Liver (tissue), 8 donors: ENCODE measurements at regions not wholly inside any gene's neighbourhood (a gene's known extent, or its start where the extent isn't known, plus 50 kb on each side); places are given as distances from the start of the nearest gene placed in this dataset.

ENCODE experiments used
- DNase-seq: peaks from one replicate; pipeline ENCODE4 v3.0.0-alpha.2; 2017; ENCODE audit warnings: low spot score
- H3K27ac ChIP-seq, 2 donors: one replicate each; pipeline ENCODE4 v1.7.0; 2013; ENCODE audit warnings: inconsistent platforms in 2 of 2, low read length in 2 of 2, control low read depth in 1 of 2, low read depth in 1 of 2, mild to moderate bottlenecking in 1 of 2
- H3K27me3 ChIP-seq, 4 donors: one replicate each; pipeline versions ENCODE4 v1.6.1 to v1.7.0; 2013; ENCODE audit warnings: low read length in 3 of 4, inconsistent platforms in 1 of 4, mild to moderate bottlenecking in 1 of 4, moderate library complexity in 1 of 4; ENCODE audit not compliant: control insufficient read depth in 4 of 4, insufficient read depth in 4 of 4
- H3K36me3 ChIP-seq, 4 donors: one replicate each; pipeline versions ENCODE4 v1.6.1 to v1.7.0; 2013; ENCODE audit warnings: low read length in 3 of 4, mild to moderate bottlenecking in 3 of 4, low read depth in 1 of 4, moderate library complexity in 1 of 4; ENCODE audit not compliant: control insufficient read depth in 4 of 4, insufficient read depth in 3 of 4
- H3K4me1 ChIP-seq, 4 donors: one replicate each; pipeline versions ENCODE4 v1.6.1 to v1.7.0; 2013; ENCODE audit warnings: low read length in 3 of 4, mild to moderate bottlenecking in 3 of 4, moderate library complexity in 1 of 4; ENCODE audit not compliant: control insufficient read depth in 4 of 4, insufficient read depth in 4 of 4
- H3K4me3 ChIP-seq, 3 donors: one replicate each; pipeline versions ENCODE4 v1.6.1 to v1.7.0; 2013; ENCODE audit warnings: low read length in 3 of 3, control low read depth in 1 of 3, low read depth in 1 of 3, mild to moderate bottlenecking in 1 of 3
- H3K9ac ChIP-seq, 2 donors: one replicate each; pipeline ENCODE4 v1.7.0; 2013; ENCODE audit warnings: low read length in 2 of 2, mild to moderate bottlenecking in 2 of 2, moderate library complexity in 2 of 2, control low read depth in 1 of 2, low read depth in 1 of 2
- H3K9me3 ChIP-seq, 4 donors: one replicate each; pipeline versions ENCODE4 v1.6.1 to v1.7.0; 2013; ENCODE audit warnings: low read length in 3 of 4; ENCODE audit not compliant: control insufficient read depth in 4 of 4
- EGR1 ChIP-seq, 2 donors: IDR thresholded peaks; 2 replicates each; pipeline ENCODE4 v1.6.1; 2016 to 2018; ENCODE audit warnings: antibody characterized with exemption in 2 of 2, low read depth in 2 of 2
- FOXA1 ChIP-seq: IDR thresholded peaks from 2 replicates; pipeline ENCODE4 v1.6.1; 2016; ENCODE audit warnings: antibody characterized with exemption
- FOXA2 ChIP-seq: IDR thresholded peaks from 2 replicates; pipeline ENCODE4 v1.6.1; 2016; ENCODE audit warnings: antibody characterized with exemption
- GABPA ChIP-seq, 2 donors: IDR thresholded peaks in 1 of 2; conservative IDR thresholded peaks in 1 of 2; 2 replicates each; pipeline ENCODE4 v1.6.1; 2016; ENCODE audit warnings: antibody characterized with exemption in 2 of 2, mild to moderate bottlenecking in 1 of 2, moderate library complexity in 1 of 2
- HNF4A ChIP-seq, 2 donors: conservative IDR thresholded peaks; 2 replicates each; pipeline ENCODE4 v1.6.1; 2016; ENCODE audit warnings: antibody characterized with exemption in 2 of 2, mild to moderate bottlenecking in 2 of 2
- HNF4G ChIP-seq: IDR thresholded peaks from 2 replicates; pipeline ENCODE4 v1.6.1; 2016; ENCODE audit warnings: antibody characterized with exemption
- JUND ChIP-seq, 2 donors: IDR thresholded peaks; 2 replicates each; pipeline ENCODE4 v1.6.1; 2016; ENCODE audit warnings: antibody characterized with exemption in 2 of 2
- NR2F2 ChIP-seq: IDR thresholded peaks from 2 replicates; pipeline ENCODE4 v1.6.1; 2016; ENCODE audit warnings: antibody characterized with exemption
- RAD21 ChIP-seq, 2 donors: IDR thresholded peaks; 2 replicates each; pipeline ENCODE4 v1.6.1; 2016; ENCODE audit warnings: antibody characterized with exemption in 2 of 2, mild to moderate bottlenecking in 2 of 2
- RXRA ChIP-seq, 2 donors: IDR thresholded peaks; 2 replicates each; pipeline ENCODE4 v1.6.1; 2017 to 2018; ENCODE audit warnings: antibody characterized with exemption in 2 of 2, mild to moderate bottlenecking in 1 of 2
- SP1 ChIP-seq: IDR thresholded peaks from 2 replicates; pipeline ENCODE4 v1.6.1; 2018; ENCODE audit warnings: antibody characterized with exemption, mild to moderate bottlenecking
- TAF1 ChIP-seq: conservative IDR thresholded peaks from 2 replicates; pipeline ENCODE4 v1.6.1; 2016; ENCODE audit warnings: antibody characterized with exemption, mild to moderate bottlenecking
- YY1 ChIP-seq: IDR thresholded peaks from 2 replicates; pipeline ENCODE4 v1.6.1; 2016; ENCODE audit warnings: antibody characterized with exemption, mild to moderate bottlenecking
- WGBS: extraction: QIAGEN DNeasy Blood & Tissue Kit; methylation state at CpG from one replicate; pipeline ENCODE4 v1.1.7; 2013; 5-methylcytosine and 5-hydroxymethylcytosine counted together
- TF ChIP-seq, protein P1 (sequence below): fragments of 150-350 bp; IDR thresholded peaks from 2 replicates; pipeline ENCODE4 v1.5.1; 2017; ENCODE audit warnings: improper control_type of control experiment, low read depth, low read length; ENCODE audit not compliant: missing input control
- TF ChIP-seq, protein P2 (sequence below): IDR thresholded peaks from 2 replicates; pipeline ENCODE4 v1.6.1; 2016; ENCODE audit warnings: antibody characterized with exemption
- TF ChIP-seq, protein P3 (sequence below): IDR thresholded peaks from 2 replicates; pipeline ENCODE4 v1.6.1; 2016; ENCODE audit warnings: antibody characterized with exemption, mild to moderate bottlenecking
- TF ChIP-seq, protein P4 (sequence below): IDR thresholded peaks from 2 replicates; pipeline ENCODE4 v1.6.1; 2016; ENCODE audit warnings: antibody characterized with exemption
- donor health status: healthy.
- donor health status: healthy.
- donor health status: healthy.
- donor health status: healthy.
- donor health status: healthy.

DNA sequence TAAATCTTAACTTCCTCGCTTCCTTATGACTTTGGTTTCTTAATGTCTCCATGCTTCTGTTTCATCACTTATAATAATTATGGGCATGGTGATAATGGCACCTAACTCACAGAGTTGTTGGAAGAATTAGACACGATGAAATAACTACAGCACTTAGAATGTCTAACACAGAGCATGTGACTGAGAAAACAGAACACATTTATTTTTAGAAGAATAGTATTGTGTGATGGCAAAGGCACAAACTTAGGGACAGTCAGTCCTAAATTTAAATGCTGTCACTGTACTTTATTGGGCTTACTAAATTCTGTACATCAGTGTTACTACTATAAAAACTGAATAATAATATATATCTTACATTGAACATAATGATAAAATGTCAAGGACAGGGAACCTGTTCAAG, 391.1 kb upstream of the JAG1 start:
- 82% methylated on average over 2 of the region's 2 CpGs for WGBS
- DNase-seq = no peak
- Histone ChIP-seq H3K27me3 (no peaks in the 10 kb centered on the region), H3K27ac (no peak overlapping the region), H3K4me3 (no peak overlapping the region), H3K9ac (no peak overlapping the region), H3K4me1 (no peaks in the 10 kb centered on the region), H3K9me3 (no peaks in the 10 kb centered on the region), H3K36me3 (no peaks in the 10 kb centered on the region)
- TF ChIP-seq FOXA2 (no peak), NR2F2 (no peak), RAD21 (IDR thresholded peaks at IDR 0.05) (no peak), JUND (IDR thresholded peaks at IDR 0.05) (no peak), TAF1 (no peak), SP1 (no peak), RXRA (IDR thresholded peaks at IDR 0.05) (no peak), GABPA (IDR thresholded peaks at IDR 0.05 in 1 of 2, conservative IDR thresholded peaks at IDR 0.05 in 1 of 2) (no peak), EGR1 (IDR thresholded peaks at IDR 0.05; ENCODE audit: low read depth in 2 of 2) (no peak), YY1 (no peak), FOXA1 (no peak)
- TF ChIP-seq, protein P1, sequence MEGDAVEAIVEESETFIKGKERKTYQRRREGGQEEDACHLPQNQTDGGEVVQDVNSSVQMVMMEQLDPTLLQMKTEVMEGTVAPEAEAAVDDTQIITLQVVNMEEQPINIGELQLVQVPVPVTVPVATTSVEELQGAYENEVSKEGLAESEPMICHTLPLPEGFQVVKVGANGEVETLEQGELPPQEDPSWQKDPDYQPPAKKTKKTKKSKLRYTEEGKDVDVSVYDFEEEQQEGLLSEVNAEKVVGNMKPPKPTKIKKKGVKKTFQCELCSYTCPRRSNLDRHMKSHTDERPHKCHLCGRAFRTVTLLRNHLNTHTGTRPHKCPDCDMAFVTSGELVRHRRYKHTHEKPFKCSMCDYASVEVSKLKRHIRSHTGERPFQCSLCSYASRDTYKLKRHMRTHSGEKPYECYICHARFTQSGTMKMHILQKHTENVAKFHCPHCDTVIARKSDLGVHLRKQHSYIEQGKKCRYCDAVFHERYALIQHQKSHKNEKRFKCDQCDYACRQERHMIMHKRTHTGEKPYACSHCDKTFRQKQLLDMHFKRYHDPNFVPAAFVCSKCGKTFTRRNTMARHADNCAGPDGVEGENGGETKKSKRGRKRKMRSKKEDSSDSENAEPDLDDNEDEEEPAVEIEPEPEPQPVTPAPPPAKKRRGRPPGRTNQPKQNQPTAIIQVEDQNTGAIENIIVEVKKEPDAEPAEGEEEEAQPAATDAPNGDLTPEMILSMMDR = no peak
- TF ChIP-seq, protein P2, sequence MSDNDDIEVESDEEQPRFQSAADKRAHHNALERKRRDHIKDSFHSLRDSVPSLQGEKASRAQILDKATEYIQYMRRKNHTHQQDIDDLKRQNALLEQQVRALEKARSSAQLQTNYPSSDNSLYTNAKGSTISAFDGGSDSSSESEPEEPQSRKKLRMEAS = no peak
- TF ChIP-seq, protein P3, sequence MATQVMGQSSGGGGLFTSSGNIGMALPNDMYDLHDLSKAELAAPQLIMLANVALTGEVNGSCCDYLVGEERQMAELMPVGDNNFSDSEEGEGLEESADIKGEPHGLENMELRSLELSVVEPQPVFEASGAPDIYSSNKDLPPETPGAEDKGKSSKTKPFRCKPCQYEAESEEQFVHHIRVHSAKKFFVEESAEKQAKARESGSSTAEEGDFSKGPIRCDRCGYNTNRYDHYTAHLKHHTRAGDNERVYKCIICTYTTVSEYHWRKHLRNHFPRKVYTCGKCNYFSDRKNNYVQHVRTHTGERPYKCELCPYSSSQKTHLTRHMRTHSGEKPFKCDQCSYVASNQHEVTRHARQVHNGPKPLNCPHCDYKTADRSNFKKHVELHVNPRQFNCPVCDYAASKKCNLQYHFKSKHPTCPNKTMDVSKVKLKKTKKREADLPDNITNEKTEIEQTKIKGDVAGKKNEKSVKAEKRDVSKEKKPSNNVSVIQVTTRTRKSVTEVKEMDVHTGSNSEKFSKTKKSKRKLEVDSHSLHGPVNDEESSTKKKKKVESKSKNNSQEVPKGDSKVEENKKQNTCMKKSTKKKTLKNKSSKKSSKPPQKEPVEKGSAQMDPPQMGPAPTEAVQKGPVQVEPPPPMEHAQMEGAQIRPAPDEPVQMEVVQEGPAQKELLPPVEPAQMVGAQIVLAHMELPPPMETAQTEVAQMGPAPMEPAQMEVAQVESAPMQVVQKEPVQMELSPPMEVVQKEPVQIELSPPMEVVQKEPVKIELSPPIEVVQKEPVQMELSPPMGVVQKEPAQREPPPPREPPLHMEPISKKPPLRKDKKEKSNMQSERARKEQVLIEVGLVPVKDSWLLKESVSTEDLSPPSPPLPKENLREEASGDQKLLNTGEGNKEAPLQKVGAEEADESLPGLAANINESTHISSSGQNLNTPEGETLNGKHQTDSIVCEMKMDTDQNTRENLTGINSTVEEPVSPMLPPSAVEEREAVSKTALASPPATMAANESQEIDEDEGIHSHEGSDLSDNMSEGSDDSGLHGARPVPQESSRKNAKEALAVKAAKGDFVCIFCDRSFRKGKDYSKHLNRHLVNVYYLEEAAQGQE = no peak

DNA sequence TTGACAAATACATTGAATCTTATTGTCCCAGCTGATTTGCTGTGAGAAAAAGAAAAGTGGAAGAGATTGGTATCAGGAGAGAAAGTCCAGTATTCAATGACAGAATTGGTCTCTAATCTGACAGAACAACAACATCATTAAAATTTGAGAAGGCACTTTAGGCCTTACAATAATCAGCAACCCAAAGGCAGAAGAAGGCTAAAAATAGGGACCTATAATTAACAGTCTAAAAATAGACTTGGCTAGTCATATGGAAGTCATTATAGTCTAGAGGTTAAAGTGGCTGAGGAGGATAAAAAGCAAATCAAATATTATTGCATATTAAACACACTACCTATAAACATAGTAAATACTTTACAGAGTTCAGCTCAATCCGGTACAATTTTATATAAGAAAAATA, 393.6 kb upstream of the JAG1 start:
- no peak overlapping the region for H3K9ac ChIP-seq
- WGBS = 72% methylated on average over 1 of the region's 1 CpG
- no peak for TF ChIP-seq HNF4G
- no peak for TF ChIP-seq FOXA2
- TF ChIP-seq RXRA (IDR thresholded peaks at IDR 0.05) = no peak
- TF ChIP-seq, protein P2 = no peak
- TF ChIP-seq YY1 = no peak
- TF ChIP-seq, protein P4, sequence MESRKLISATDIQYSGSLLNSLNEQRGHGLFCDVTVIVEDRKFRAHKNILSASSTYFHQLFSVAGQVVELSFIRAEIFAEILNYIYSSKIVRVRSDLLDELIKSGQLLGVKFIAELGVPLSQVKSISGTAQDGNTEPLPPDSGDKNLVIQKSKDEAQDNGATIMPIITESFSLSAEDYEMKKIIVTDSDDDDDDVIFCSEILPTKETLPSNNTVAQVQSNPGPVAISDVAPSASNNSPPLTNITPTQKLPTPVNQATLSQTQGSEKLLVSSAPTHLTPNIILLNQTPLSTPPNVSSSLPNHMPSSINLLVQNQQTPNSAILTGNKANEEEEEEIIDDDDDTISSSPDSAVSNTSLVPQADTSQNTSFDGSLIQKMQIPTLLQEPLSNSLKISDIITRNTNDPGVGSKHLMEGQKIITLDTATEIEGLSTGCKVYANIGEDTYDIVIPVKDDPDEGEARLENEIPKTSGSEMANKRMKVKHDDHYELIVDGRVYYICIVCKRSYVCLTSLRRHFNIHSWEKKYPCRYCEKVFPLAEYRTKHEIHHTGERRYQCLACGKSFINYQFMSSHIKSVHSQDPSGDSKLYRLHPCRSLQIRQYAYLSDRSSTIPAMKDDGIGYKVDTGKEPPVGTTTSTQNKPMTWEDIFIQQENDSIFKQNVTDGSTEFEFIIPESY = no peak
- TF ChIP-seq FOXA1 = no peak
- TF ChIP-seq, protein P3 = no peak
- TF ChIP-seq, protein P1 = no peak
- no peak for TF ChIP-seq JUND (IDR thresholded peaks at IDR 0.05)
- TF ChIP-seq HNF4A (conservative IDR thresholded peaks at IDR 0.05) = no peak
- H3K27me3 ChIP-seq = no peaks in the 10 kb centered on the region
- no peak for DNase-seq
- H3K4me3 ChIP-seq = no peak overlapping the region
- H3K27ac ChIP-seq = no peak overlapping the region
- no peaks in the 10 kb centered on the region for H3K4me1 ChIP-seq
- no peaks in the 10 kb centered on the region for H3K36me3 ChIP-seq
- peaks cover 0 to 5% (median under 1%) of the 10 kb centered on the region in 4 donors for H3K9me3 ChIP-seq
